C4-2B (cell line): ENCODE measurements at regions not wholly inside any gene's neighbourhood (a gene's known extent, or its start where the extent isn't known, plus 50 kb on each side); places are given as distances from the start of the nearest gene placed in this dataset.

Source experiments
- CTCF ChIP-seq: fragments of 450-650 bp; conservative IDR thresholded peaks from 2 replicates; pipeline ENCODE4 v1.5.1; 2017; ENCODE audit warnings: mild to moderate bottlenecking
- ZFX ChIP-seq: fragments of 450-650 bp; IDR thresholded peaks from 2 replicates; pipeline ENCODE4 v1.6.1; 2017

- no peak for TF ChIP-seq CTCF
- no peak for TF ChIP-seq ZFX
These were observed 84.5 kb upstream of the RAI14 start for GRCh38 chr5:34571677-34572041.
